ENCODE measurements at regions not wholly inside any gene's neighbourhood (a gene's known extent, or its start where the extent isn't known, plus 50 kb on each side); places are given as distances from the start of the nearest gene placed in this dataset.

GRCh38 chr2:21291426-21291825 lies 167.7 kb downstream of the TDRD15 start:
- TF ChIP-seq POLR2AphosphoS5 (IDR thresholded peaks at IDR 0.05; ENCODE audit: low read depth, low read length) (no peak), TAF1 (IDR thresholded peaks at IDR 0.05; ENCODE audit: borderline replicate concordance, insufficient read depth, low read length) (no peak), REST (IDR thresholded peaks at IDR 0.05; ENCODE audit: insufficient read depth in 1 of 2, low read depth in 2 of 2, low read length in 2 of 2) (no peak)

Data from PFSK-1 (cell line).